Gastroesophageal sphincter (tissue), 3 donors: ENCODE measurements at regions not wholly inside any gene's neighbourhood (a gene's known extent, or its start where the extent isn't known, plus 50 kb on each side); places are given as distances from the start of the nearest gene placed in this dataset.

Experiments
- CTCF ChIP-seq, 4 experiments: fragments of 200-600 bp in 2 of 4; fragments of 450-650 bp in 2 of 4; sonication (generic) in 1 of 4; IDR thresholded peaks; one replicate each; pipeline ENCODE4 v1.5.1; 2017 to 2019; ENCODE audit warnings: antibody characterized with exemption in 4 of 4, mild to moderate bottlenecking in 2 of 4, moderate library complexity in 2 of 4
- POLR2AphosphoS5 ChIP-seq: sonication (generic); formaldehyde crosslinking; IDR thresholded peaks from one replicate; pipeline ENCODE4 v1.6.1; 2017; ENCODE audit warnings: antibody characterized with exemption

- TF ChIP-seq CTCF (IDR thresholded peaks at IDR 0.05) (no peak), POLR2AphosphoS5 (no peak)
Observed at GRCh38 chr11:92843455-92843854, 126.0 kb upstream of the MTNR1B start.
